Adrenal gland (tissue), 5 donors: ENCODE measurements at regions not wholly inside any gene's neighbourhood (a gene's known extent, or its start where the extent isn't known, plus 50 kb on each side); places are given as distances from the start of the nearest gene placed in this dataset.

ENCODE experiments used
- CTCF ChIP-seq, 6 experiments: fragments of 450-650 bp in 4 of 6; fragments of 200-600 bp in 2 of 6; sonication (generic) in 1 of 6; IDR thresholded peaks; 1 replicate in 5 of 6; 2 replicates in 1 of 6; pipeline versions ENCODE4 v1.5.1 to v1.8.0; 2016 to 2021; ENCODE audit warnings: antibody characterized with exemption in 6 of 6, mild to moderate bottlenecking in 2 of 6, moderate library complexity in 1 of 6
- POLR2A ChIP-seq, 2 donors: fragments of 450-650 bp; IDR thresholded peaks; one replicate each; pipeline ENCODE4 v1.6.1; 2017; ENCODE audit warnings: antibody characterized with exemption in 2 of 2, mild to moderate bottlenecking in 2 of 2, moderate library complexity in 1 of 2
- donor health status: DM: no; HTN: no; CAD: no.

DNA sequence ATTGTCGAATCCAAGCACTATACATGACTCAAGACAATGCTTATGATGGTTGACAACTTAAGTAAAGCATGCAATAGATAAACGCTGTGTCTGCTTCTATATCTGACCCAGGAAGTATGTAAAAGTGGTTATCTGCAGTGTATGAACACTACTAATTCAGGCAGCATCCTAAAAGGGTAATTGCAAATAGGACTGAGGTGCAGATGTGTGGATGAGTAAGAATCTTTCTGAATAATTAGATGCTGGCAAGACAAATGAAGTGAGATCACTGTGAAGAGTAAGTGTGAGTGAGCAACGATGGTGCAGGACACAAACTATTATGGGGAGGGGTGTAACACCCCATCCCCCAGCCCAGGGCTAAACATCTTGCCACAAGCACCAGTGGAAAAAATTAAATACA, 195.7 kb upstream of the CHRNA7 start:
- TF ChIP-seq POLR2A (IDR thresholded peaks at IDR 0.05): no peak
- no peak for TF ChIP-seq CTCF (IDR thresholded peaks at IDR 0.05)
